Effector CD8-positive, alpha-beta T cell (primary cell): ENCODE measurements at regions not wholly inside any gene's neighbourhood (a gene's known extent, or its start where the extent isn't known, plus 50 kb on each side); places are given as distances from the start of the nearest gene placed in this dataset.
"Not testable (repeated sequence)": the region's sequence is repeated elsewhere in the genome, so short reads cannot be mapped to it uniquely, and the experiment has no call there.

Experiments used
- DNase-seq: peaks from one replicate; lab custom pipeline; 2025; lab: John Stamatoyannopoulos, UW

DNA sequence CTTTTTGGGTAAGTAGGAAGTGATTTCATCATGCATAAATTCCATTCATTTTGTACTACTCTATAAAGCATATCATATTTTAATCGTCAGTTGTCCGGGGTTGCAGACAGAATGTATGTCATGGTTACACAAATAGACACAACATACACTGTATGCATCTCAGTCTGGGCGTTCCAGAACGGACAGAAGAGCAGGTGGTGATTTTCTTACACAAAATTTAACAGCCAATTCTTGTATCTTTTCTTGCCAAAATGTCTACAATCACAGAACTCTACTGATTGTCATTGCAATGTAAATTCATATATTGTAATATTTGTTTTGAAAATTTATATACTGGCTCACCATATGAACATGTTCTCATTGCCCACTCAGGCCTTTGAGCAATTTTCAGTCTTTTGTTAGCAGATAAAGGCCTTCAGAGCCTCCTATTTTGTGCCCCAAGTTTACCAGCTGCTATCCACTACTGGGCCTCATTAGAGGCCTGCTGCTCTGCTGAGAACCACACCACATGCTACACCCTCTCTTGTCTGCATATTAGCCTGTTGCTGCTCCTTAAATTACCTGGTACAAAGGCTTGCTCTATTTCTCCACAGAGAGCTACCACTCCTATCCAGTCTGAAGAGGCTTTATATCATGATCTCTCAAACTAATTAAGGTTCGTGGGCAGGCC, 61.5 kb downstream of the PRDM13 start:
- DNase-seq = no peak

- no peak for DNase-seq
Observed at GRCh38 chr6:99689916-99690685, 83.5 kb downstream of the PRDM13 start.

GRCh38 chr6:99702287-99702686, 95.7 kb downstream of the PRDM13 start:
- DNase-seq = not testable (repeated sequence)

DNA sequence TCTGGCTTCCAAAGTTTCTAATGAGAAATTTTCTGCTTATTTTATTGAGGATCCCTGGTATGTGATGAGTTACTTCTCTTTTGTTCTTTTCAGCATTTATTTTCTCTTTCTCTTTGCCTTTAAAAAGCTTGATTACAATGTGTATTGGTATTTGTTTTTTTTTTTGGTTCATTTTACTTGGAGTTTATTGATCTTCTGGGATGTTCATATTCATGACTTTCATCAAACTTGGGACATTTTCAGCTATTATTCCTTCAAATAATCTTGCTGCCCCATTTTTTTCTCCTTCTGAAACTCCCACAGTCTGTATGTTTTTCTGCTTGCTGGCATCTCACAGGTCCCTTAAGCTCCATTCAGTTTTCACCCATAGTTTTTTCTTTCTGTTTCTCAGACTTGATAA, 102.4 kb downstream of the PRDM13 start:
- no peak for DNase-seq

DNA sequence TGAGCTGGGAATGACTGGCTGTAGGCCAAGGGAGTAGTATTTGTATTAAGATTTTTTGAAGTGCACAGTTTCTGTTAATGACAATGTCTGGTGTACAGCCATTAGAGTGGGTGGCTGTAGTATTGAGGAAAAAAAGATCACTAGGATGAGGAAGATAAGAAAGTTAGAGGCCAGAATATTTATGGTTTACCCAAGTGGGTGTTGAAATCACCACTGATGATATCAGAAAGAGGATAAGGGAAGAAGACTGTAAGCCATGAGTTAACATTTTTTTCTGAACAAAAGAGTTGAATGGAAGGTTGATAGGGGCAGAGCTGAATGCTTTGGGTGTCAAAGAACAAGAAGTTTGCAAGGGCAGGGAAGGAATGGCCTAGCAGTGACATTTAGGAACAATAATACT, 104.7 kb downstream of the PRDM13 start:
- no peak for DNase-seq

GRCh38 chr6:99711925-99712324, 105.3 kb downstream of the PRDM13 start:
- no peak for DNase-seq

DNA sequence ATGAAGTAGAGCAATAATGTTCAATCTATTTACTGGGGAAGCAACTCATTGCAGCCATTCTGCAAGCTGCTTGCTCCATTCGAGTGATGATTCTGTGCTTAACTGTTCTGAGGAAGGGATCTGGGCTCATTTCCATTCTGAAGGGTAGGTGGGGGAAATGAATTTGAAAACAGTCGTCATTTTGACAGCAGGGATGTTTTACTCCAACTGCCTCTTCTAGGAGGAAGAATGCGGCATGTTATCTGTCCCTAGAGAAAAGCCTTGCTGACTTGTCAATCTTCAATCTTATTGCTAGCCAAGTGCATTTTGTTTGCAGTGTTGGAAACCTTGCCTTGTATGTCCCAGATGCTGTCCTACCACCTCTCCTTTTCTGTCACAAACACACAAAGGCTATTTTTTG, 105.9 kb downstream of the PRDM13 start:
- DNase-seq = no peak

DNA sequence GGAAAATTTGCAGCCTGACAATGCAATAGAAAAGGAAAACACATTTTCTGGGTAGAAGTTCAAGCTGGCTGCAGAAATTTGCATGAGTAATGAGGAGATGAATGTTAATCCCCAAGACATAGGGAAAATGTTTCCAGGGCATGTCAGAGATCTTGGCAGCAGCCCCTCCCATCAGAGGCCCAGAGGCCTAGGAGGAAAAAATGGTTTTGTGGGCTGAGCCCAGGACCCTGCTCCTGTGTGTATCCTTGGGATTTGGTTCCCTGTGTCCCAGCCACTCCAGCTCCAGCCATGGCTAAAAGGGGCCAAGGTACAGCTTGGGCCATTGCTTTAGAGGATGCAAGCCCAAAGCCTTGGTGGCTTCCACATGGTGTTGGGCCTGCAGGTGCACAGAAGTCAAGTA, 115.4 kb downstream of the PRDM13 start:
- not testable (repeated sequence) for DNase-seq

GRCh38 chr6:99730237-99730636, 123.6 kb downstream of the PRDM13 start:
- DNase-seq = not testable (repeated sequence)

DNA sequence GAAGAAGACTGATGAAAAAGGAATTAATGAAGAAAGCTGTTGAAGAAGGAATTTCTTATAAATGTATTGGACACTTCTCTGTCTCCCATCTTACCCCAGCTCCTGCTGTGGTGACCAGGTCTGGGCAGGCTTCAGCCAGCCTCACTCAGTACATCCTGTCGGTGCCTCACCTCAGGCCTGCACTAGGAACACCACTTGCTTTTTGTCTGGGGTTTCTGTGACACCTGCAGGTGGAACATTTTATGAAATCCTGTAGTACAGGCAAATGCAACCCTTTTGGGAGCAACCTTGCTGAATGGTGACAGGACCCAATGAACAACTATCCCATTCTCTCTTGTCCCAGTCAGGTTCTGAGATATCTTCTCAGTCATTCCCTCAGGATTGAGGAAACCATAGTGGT, 129.7 kb downstream of the PRDM13 start:
- no peak for DNase-seq

GRCh38 chr6:99739526-99739925, 132.9 kb downstream of the PRDM13 start:
- DNase-seq = no peak

GRCh38 chr6:99741092-99741491, 134.5 kb downstream of the PRDM13 start:
- DNase-seq = no peak

DNA sequence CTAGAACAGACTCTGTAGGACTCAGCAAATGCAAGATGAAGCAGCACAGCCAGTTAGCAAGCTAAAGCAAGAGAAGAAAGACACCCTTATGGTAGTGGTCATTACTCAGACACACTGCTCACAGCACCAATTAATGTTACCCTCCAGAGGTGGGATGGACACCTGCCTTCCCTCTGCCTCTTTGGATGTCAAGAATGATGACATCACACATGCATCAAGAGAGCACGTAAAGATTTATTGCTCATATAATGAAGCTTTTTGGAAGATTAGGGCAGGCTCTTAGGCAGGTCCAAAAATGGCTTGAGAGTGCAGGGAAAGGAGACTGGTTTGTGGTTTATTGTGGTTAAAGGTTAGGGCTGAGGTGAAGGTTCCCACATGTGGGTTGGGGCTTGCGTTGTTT, 137.0 kb downstream of the PRDM13 start:
- DNase-seq = no peak

- DNase-seq = no peak
Observed at GRCh38 chr6:99745651-99746050, 139.0 kb downstream of the PRDM13 start.

GRCh38 chr6:99746261-99746895, 139.7 kb downstream of the PRDM13 start:
- DNase-seq = peak; percentile 7

GRCh38 chr6:99761711-99762110, 155.1 kb downstream of the PRDM13 start:
- DNase-seq = no peak

DNA sequence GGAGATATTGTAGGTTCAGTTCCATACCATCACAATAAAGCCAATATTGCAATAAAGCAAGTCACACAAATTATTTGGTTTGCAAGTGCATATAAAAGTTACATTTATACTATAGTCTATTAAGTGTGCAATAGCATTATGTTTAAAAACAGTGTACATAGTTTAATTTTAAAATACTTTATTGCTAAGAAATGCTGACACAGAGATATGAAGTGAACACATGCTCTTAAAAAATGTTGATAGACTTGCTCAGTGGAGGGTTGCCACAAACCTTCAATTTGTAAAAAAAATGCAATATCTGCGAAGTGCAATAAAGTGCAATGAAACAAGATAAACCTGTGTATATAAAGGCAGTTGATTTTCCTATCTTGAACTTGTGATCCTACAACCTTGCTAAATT, 161.5 kb downstream of the PRDM13 start:
- DNase-seq = no peak

GRCh38 chr6:99779631-99780555, 173.3 kb downstream of the PRDM13 start:
- DNase-seq = no peak

DNA sequence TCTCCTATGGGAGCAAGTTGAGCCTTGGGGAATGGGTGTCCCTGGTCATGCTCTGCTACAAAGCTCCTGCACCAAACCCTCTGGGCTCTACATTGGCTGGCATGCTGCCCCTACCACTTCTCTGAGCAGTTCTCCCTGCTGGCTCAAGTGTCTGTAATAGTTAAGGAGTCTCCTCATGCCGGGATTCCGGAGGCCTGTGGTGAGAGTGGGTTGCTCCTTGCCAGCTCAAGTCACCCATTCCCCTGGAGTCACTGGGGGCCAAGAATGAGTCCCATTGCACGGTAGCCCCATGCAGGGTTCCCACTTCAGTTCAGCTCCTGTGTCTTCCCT, 173.9 kb downstream of the PRDM13 start:
- no peak for DNase-seq

GRCh38 chr6:99789767-99790166, 183.1 kb downstream of the PRDM13 start:
- no peak for DNase-seq

- DNase-seq = no peak
Observed at GRCh38 chr6:99790679-99791078, 184.0 kb downstream of the PRDM13 start.

DNA sequence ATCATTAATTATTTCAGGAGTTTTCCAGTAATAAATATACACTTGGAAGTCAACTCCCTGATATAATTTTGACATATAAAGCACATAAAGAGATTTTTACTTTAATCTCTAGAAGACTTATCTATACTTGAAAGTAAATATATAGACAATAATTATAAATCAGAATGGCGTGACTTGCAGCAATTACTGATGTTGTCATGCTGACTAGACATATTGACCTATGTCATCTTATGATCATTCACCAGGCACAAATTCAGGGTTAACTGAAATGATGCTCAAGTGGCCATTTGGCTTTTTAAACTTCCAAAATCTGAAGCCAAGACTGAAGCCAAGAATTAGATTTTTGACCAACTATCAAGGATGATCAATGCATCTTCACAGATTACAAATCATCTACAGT, 192.2 kb downstream of the MCHR2 start:
- no peak for DNase-seq
